ENCODE measurements at regions not wholly inside any gene's neighbourhood (a gene's known extent, or its start where the extent isn't known, plus 50 kb on each side); places are given as distances from the start of the nearest gene placed in this dataset.

DNA sequence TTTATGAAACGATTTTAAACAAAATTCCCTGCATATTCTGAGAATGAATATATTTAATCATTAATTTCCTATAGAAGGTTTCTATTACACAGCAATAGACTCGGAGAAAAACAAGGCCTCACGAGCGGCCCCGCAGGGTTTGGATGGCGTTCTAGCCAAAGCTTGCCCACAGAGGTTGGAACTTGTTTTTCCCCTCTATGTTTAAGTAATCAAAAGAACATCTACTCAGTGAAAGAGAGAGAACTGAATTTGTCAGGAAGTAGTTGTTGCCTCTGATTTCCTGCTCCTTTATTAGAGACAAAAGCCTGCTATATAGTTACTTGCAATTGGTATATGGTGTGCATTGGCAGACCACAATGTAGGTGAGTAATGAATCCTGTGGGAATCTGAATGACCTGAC is 82.1 kb upstream of the HEY2 start:
- in situ Hi-C loops (cut with MboI; ENCODE audit: low pct_unique_long_range_greater_than_20kb in 2 of 9, low sequenced_read_pairs in 9 of 9, unreplicated experiment in 9 of 9), result no loop called here
- 40 to 98% (median 93%) methylated on average over 1 to 6 of the region's 6 CpGs; no CpG with 5 or more reads in 1 of the 10 experiments for WGBS, 10 experiments
- Histone ChIP-seq H3K4me1 (replicated peaks in 1 of 2) (peaks cover 2 to 9% of the 10 kb centered on the region in 2 donors), H3K27ac (no peak overlapping the region), H3K4me3 (no peak overlapping the region)
- ATAC-seq (replicated peaks in 6 of 8), result no peak

- no peak overlapping the region for H3K4me3 ChIP-seq
- no peak overlapping the region for H3K27ac ChIP-seq
- H3K4me1 ChIP-seq (replicated peaks in 1 of 2), result peaks cover 2 to 9% of the 10 kb centered on the region in 2 donors
- ATAC-seq (replicated peaks in 6 of 8), result no peak
- in situ Hi-C loops (cut with MboI; ENCODE audit: low pct_unique_long_range_greater_than_20kb in 2 of 9, low sequenced_read_pairs in 9 of 9, unreplicated experiment in 9 of 9), result no loop called here
- WGBS, 10 experiments, result 43 to 100% (median 83%) methylated on average over 1 to 7 of the region's 8 CpGs; no CpG with 5 or more reads in 3 of the 10 experiments
Measured at GRCh38 chr6:125668071-125668470, 81.4 kb upstream of the HEY2 start.

GRCh38 chr6:125670568-125670967 is 78.9 kb upstream of the HEY2 start:
- ATAC-seq (replicated peaks in 6 of 8), result peak; percentile 46 to 92 (median 78)
- in situ Hi-C loops (cut with MboI; ENCODE audit: low pct_unique_long_range_greater_than_20kb in 2 of 9, low sequenced_read_pairs in 9 of 9, unreplicated experiment in 9 of 9), result no loop called here
- Histone ChIP-seq H3K4me3 (no peak overlapping the region), H3K27ac (no peak overlapping the region), H3K4me1 (replicated peaks in 1 of 2) (peaks cover 2 to 9% of the 10 kb centered on the region in 2 donors)
- 0 to 33% (median 12%) methylated on average over 1 to 4 of the region's 5 CpGs; no CpG with 5 or more reads in 2 of the 10 experiments for WGBS, 10 experiments

GRCh38 chr6:125671323-125671722 is 78.1 kb upstream of the HEY2 start:
- Histone ChIP-seq H3K27ac (no peak overlapping the region), H3K4me1 (replicated peaks in 1 of 2) (peaks cover 2 to 9% of the 10 kb centered on the region in 2 donors), H3K4me3 (no peak overlapping the region)
- 0 to 55% (median 17%) methylated on average over 1 of the region's 1 CpG; no CpG with 5 or more reads in 2 of the 10 experiments for WGBS, 10 experiments
- ATAC-seq (replicated peaks in 6 of 8), result no peak
- in situ Hi-C loops (cut with MboI; ENCODE audit: low pct_unique_long_range_greater_than_20kb in 2 of 9, low sequenced_read_pairs in 9 of 9, unreplicated experiment in 9 of 9), result no loop called here

DNA sequence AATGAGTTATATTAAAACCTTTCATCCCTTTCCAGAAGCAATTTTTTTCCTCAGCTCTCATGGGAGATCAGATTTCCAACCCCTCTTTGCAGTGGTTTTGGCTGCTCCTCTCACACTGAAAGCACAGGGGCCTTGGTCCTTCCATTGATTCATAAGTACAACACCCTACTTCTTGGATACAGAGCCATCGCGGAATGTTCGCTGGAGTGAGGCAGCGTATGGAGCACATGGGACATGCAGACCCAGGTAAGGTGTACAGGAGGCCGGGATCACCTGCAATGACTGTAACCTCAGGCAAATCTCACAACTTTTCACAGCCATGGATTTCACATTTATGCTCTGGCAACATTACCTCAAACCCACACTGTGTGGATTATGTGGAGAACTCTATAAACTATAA is 75.2 kb upstream of the HEY2 start:
- in situ Hi-C loops (cut with MboI; ENCODE audit: low pct_unique_long_range_greater_than_20kb in 2 of 9, low sequenced_read_pairs in 9 of 9, unreplicated experiment in 9 of 9), result no loop called here
- WGBS, 10 experiments, result 63 to 100% (median 96%) methylated on average over 4 to 5 of the region's 5 CpGs; no CpG with 5 or more reads in 5 of the 10 experiments
- Histone ChIP-seq H3K4me1 (replicated peaks in 1 of 2) (peaks cover 2 to 9% of the 10 kb centered on the region in 2 donors), H3K27ac (no peak overlapping the region), H3K4me3 (no peak overlapping the region)
- ATAC-seq (replicated peaks in 6 of 8), result no peak

GRCh38 chr6:125678601-125679000 is 70.8 kb upstream of the HEY2 start:
- in situ Hi-C loops (cut with MboI; ENCODE audit: low pct_unique_long_range_greater_than_20kb in 2 of 9, low sequenced_read_pairs in 9 of 9, unreplicated experiment in 9 of 9), result no loop called here
- 0 to 80% (median 38%) methylated on average over 1 to 4 of the region's 4 CpGs for WGBS, 10 experiments
- ATAC-seq (replicated peaks in 6 of 8), result no peak
- no peaks in the 10 kb centered on the region for H3K4me1 ChIP-seq (replicated peaks in 1 of 2)
- H3K4me3 ChIP-seq, result no peak overlapping the region
- H3K27ac ChIP-seq, result no peak overlapping the region

GRCh38 chr6:125679128-125679527 is 70.3 kb upstream of the HEY2 start:
- no peak for ATAC-seq (replicated peaks in 6 of 8)
- no peak overlapping the region for H3K4me3 ChIP-seq
- in situ Hi-C loops (cut with MboI; ENCODE audit: low pct_unique_long_range_greater_than_20kb in 2 of 9, low sequenced_read_pairs in 9 of 9, unreplicated experiment in 9 of 9), result no loop called here
- 14 to 100% (median 81%) methylated on average over 1 to 4 of the region's 4 CpGs; no CpG with 5 or more reads in 4 of the 10 experiments for WGBS, 10 experiments
- no peak overlapping the region for H3K27ac ChIP-seq
- no peaks in the 10 kb centered on the region for H3K4me1 ChIP-seq (replicated peaks in 1 of 2)

DNA sequence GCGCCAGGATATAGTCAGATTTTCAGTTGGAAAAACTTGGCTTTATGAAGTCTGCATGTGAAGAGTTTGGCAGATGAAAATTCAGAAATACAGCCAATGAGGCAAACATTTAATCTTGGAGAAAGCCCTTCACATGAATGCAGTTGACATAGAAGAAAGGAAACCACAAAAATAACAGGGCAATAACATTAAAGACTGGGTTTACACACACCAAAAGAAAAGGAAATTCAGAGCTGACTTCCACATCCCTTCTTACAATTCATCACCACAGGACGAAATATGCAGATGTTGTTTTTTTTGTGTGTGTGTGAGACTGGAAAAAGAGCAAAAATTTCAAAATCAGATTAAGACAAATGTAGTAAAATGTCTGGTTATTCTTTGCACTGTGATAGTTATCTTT is 69.8 kb upstream of the HEY2 start:
- no peak for ATAC-seq (replicated peaks in 6 of 8)
- in situ Hi-C loops (cut with MboI; ENCODE audit: low pct_unique_long_range_greater_than_20kb in 2 of 9, low sequenced_read_pairs in 9 of 9, unreplicated experiment in 9 of 9), result no loop called here
- H3K27ac ChIP-seq, result no peak overlapping the region
- H3K4me1 ChIP-seq (replicated peaks in 1 of 2), result no peaks in the 10 kb centered on the region
- 0 to 100% (median 77%) methylated on average over 1 to 2 of the region's 2 CpGs for WGBS, 10 experiments
- no peak overlapping the region for H3K4me3 ChIP-seq

DNA sequence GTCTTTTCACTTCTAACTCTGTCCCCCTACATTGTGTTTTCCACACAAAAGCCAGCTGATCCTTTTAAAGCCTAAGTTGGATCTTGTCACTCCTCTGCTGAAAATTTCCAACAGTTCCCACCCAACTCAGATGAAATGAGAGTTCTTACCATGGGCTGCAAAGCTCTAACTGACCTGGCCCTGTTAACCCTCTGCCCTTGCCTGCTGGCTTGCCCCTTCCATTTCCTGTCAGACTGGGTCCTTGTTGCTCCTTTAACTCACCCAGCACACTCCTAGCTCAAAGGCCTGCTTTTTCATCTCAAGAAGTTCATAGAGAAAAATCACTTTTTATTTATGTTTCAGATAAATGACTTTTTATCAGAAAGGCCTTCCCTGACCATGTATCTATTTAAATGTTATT is 66.5 kb upstream of the HEY2 start:
- H3K4me3 ChIP-seq, result no peak overlapping the region
- H3K27ac ChIP-seq, result no peak overlapping the region
- in situ Hi-C loops (cut with MboI; ENCODE audit: low pct_unique_long_range_greater_than_20kb in 2 of 9, low sequenced_read_pairs in 9 of 9, unreplicated experiment in 9 of 9), result no loop called here
- no peak for ATAC-seq (replicated peaks in 6 of 8)
- no peaks in the 10 kb centered on the region for H3K4me1 ChIP-seq (replicated peaks in 1 of 2)

GRCh38 chr6:125688138-125688537 is 61.3 kb upstream of the HEY2 start:
- Histone ChIP-seq H3K4me1 (replicated peaks in 1 of 2) (no peaks in the 10 kb centered on the region), H3K27ac (no peak overlapping the region), H3K4me3 (no peak overlapping the region)
- in situ Hi-C loops (cut with MboI; ENCODE audit: low pct_unique_long_range_greater_than_20kb in 2 of 9, low sequenced_read_pairs in 9 of 9, unreplicated experiment in 9 of 9), result no loop called here
- no peak for ATAC-seq (replicated peaks in 6 of 8)
- 9 to 100% (median 69%) methylated on average over 1 of the region's 1 CpG; no CpG with 5 or more reads in 2 of the 10 experiments for WGBS, 10 experiments

DNA sequence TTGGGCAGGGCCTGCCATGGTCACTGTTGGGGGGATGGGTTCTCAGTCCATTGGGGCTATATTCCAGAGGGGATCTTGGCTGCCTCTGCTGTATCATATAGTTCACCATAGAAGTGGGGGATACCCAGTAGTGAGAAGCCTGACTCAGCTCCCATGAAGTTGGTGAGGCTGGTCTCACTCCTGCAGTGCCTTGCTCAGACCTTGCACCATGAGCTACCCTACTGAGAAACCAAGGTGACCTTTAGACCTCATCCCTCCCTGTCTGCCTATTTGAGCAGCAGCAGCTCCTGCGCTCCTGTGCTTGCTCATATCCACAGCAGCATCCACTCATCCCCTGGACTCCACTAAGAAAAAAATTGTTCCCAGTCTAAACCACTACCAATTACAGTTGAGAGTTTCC is 56.0 kb upstream of the HEY2 start:
- Histone ChIP-seq H3K27ac (no peak overlapping the region), H3K4me1 (replicated peaks in 1 of 2) (no peaks in the 10 kb centered on the region), H3K4me3 (no peak overlapping the region)
- ATAC-seq (replicated peaks in 6 of 8), result no peak
- WGBS, 10 experiments, result 71 to 88% methylated on average over 1 of the region's 1 CpG; no CpG with 5 or more reads in 8 of the 10 experiments
- in situ Hi-C loops (cut with MboI; ENCODE audit: low pct_unique_long_range_greater_than_20kb in 2 of 9, low sequenced_read_pairs in 9 of 9, unreplicated experiment in 9 of 9), result no loop called here

DNA sequence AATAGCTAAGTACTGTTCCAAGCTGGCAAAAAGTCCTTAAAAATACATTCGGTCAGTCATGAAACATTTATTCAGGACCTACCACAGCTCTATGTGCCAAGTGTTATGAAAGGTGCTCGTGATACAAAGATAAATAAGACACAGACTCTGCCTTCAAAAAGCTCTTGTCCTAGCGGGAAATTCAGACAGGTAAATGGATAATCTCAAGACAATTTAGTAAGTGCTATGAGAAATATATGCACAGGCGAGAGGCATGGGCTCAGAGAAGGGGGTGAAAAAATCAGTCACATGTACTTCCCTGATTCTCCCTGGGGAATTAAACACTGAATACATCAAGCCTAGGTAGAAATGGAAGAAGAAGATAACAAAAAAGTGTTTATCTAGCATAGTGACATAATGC is 49.8 kb upstream of the HEY2 start:
- no peak overlapping the region for H3K27ac ChIP-seq
- peak in 3 of 8 experiments; percentile 45 to 68 (median 67) for ATAC-seq (replicated peaks in 6 of 8)
- 10 to 100% (median 80%) methylated on average over 2 to 4 of the region's 4 CpGs for WGBS, 10 experiments
- H3K4me1 ChIP-seq (replicated peaks in 1 of 2), result peaks cover 11 to 12% of the 10 kb centered on the region in 2 donors
- no peak overlapping the region for H3K4me3 ChIP-seq
- in situ Hi-C loops (cut with MboI; ENCODE audit: low pct_unique_long_range_greater_than_20kb in 2 of 9, low sequenced_read_pairs in 9 of 9, unreplicated experiment in 9 of 9), result no loop called here

Measured in motor neuron (in vitro differentiated cells).